ENCODE measurements at regions not wholly inside any gene's neighbourhood (a gene's known extent, or its start where the extent isn't known, plus 50 kb on each side); places are given as distances from the start of the nearest gene placed in this dataset.

- H3K4me1 ChIP-seq (ENCODE audit: control insufficient read depth, extremely low read depth, insufficient read depth, low read length) = peaks cover 5% of the 10 kb centered on the region
- no peaks in the 10 kb centered on the region for H3K27me3 ChIP-seq (ENCODE audit: control insufficient read depth, insufficient read depth, low read length)
- TF ChIP-seq CTCF (conservative IDR thresholded peaks at IDR 0.05 in 1 of 2, IDR thresholded peaks at IDR 0.05 in 1 of 2; ENCODE audit: low read depth in 1 of 2, low read length in 2 of 2) (no peak), EZH2 (IDR thresholded peaks at IDR 0.05; ENCODE audit: low read length, missing control alignments) (no peak)
- no peaks in the 10 kb centered on the region for H3K36me3 ChIP-seq (ENCODE audit: control insufficient read depth, insufficient read depth, low read length)
- no peaks in the 10 kb centered on the region for H4K20me1 ChIP-seq (ENCODE audit: control insufficient read depth, extremely low read depth, insufficient read depth, low read length)
- no peaks in the 10 kb centered on the region for H3K79me2 ChIP-seq (ENCODE audit: control insufficient read depth, insufficient read depth, low read length)
- no peaks in the 10 kb centered on the region for H3K9me3 ChIP-seq (ENCODE audit: control insufficient read depth, insufficient read depth, low read depth, low read length)
- no peak overlapping the region for H3K27ac ChIP-seq (ENCODE audit: insufficient read depth, low read length)
- H3K4me2 ChIP-seq (ENCODE audit: extremely low read depth, insufficient read depth, low read length) = no peak overlapping the region
- DNase-seq (ENCODE audit: low read depth in 2 of 2) = peak in 1 of 2 donors; percentile 50
- no peak overlapping the region for H2AFZ ChIP-seq (ENCODE audit: low read length)
- no peak overlapping the region for H3K9ac ChIP-seq (ENCODE audit: insufficient read depth, low read length)
- no peak overlapping the region for H3K4me3 ChIP-seq (replicated peaks in 1 of 4; ENCODE audit: control extremely low read depth in 1 of 4, insufficient read depth in 1 of 4, low read depth in 3 of 4, low read length in 4 of 4)
Measured at GRCh38 chr11:106471276-106471675, 393.8 kb downstream of the AASDHPPT start.

GRCh38 chr11:106473089-106473722 is 395.7 kb downstream of the AASDHPPT start:
- H3K9me3 ChIP-seq (ENCODE audit: control insufficient read depth, insufficient read depth, low read depth, low read length) = no peaks in the 10 kb centered on the region
- no peak overlapping the region for H3K4me2 ChIP-seq (ENCODE audit: extremely low read depth, insufficient read depth, low read length)
- no peaks in the 10 kb centered on the region for H3K4me1 ChIP-seq (ENCODE audit: control insufficient read depth, extremely low read depth, insufficient read depth, low read length)
- H2AFZ ChIP-seq (ENCODE audit: low read length) = no peak overlapping the region
- no peak overlapping the region for H3K27ac ChIP-seq (ENCODE audit: insufficient read depth, low read length)
- no peaks in the 10 kb centered on the region for H3K27me3 ChIP-seq (ENCODE audit: control insufficient read depth, insufficient read depth, low read length)
- TF ChIP-seq EZH2 (IDR thresholded peaks at IDR 0.05; ENCODE audit: low read length, missing control alignments) = no peak
- TF ChIP-seq CTCF (conservative IDR thresholded peaks at IDR 0.05 in 1 of 2, IDR thresholded peaks at IDR 0.05 in 1 of 2; ENCODE audit: low read depth in 1 of 2, low read length in 2 of 2) = no peak
- no peak overlapping the region for H3K4me3 ChIP-seq (replicated peaks in 1 of 4; ENCODE audit: control extremely low read depth in 1 of 4, insufficient read depth in 1 of 4, low read depth in 3 of 4, low read length in 4 of 4)
- H3K79me2 ChIP-seq (ENCODE audit: control insufficient read depth, insufficient read depth, low read length) = no peaks in the 10 kb centered on the region
- H3K36me3 ChIP-seq (ENCODE audit: control insufficient read depth, insufficient read depth, low read length) = no peaks in the 10 kb centered on the region
- DNase-seq (ENCODE audit: low read depth in 2 of 2) = peak; percentile 48 to 53
- H3K9ac ChIP-seq (ENCODE audit: insufficient read depth, low read length) = no peak overlapping the region
- H4K20me1 ChIP-seq (ENCODE audit: control insufficient read depth, extremely low read depth, insufficient read depth, low read length) = no peaks in the 10 kb centered on the region

- H3K79me2 ChIP-seq (ENCODE audit: control insufficient read depth, insufficient read depth, low read length) = no peaks in the 10 kb centered on the region
- no peak overlapping the region for H2AFZ ChIP-seq (ENCODE audit: low read length)
- H3K36me3 ChIP-seq (ENCODE audit: control insufficient read depth, insufficient read depth, low read length) = no peaks in the 10 kb centered on the region
- no peak overlapping the region for H3K4me3 ChIP-seq (replicated peaks in 1 of 4; ENCODE audit: control extremely low read depth in 1 of 4, insufficient read depth in 1 of 4, low read depth in 3 of 4, low read length in 4 of 4)
- no peak overlapping the region for H3K27ac ChIP-seq (ENCODE audit: insufficient read depth, low read length)
- no peaks in the 10 kb centered on the region for H4K20me1 ChIP-seq (ENCODE audit: control insufficient read depth, extremely low read depth, insufficient read depth, low read length)
- no peaks in the 10 kb centered on the region for H3K4me1 ChIP-seq (ENCODE audit: control insufficient read depth, extremely low read depth, insufficient read depth, low read length)
- no peaks in the 10 kb centered on the region for H3K9me3 ChIP-seq (ENCODE audit: control insufficient read depth, insufficient read depth, low read depth, low read length)
- no peak overlapping the region for H3K4me2 ChIP-seq (ENCODE audit: extremely low read depth, insufficient read depth, low read length)
- TF ChIP-seq EZH2 (IDR thresholded peaks at IDR 0.05; ENCODE audit: low read length, missing control alignments) (no peak), CTCF (conservative IDR thresholded peaks at IDR 0.05 in 1 of 2, IDR thresholded peaks at IDR 0.05 in 1 of 2; ENCODE audit: low read depth in 1 of 2, low read length in 2 of 2) (no peak)
- no peak for DNase-seq (ENCODE audit: low read depth in 2 of 2)
- H3K9ac ChIP-seq (ENCODE audit: insufficient read depth, low read length) = no peak overlapping the region
- H3K27me3 ChIP-seq (ENCODE audit: control insufficient read depth, insufficient read depth, low read length) = no peaks in the 10 kb centered on the region
Measured at GRCh38 chr11:106474274-106474673, 396.8 kb downstream of the AASDHPPT start.
